IMR-90 (cell line): ENCODE measurements at regions not wholly inside any gene's neighbourhood (a gene's known extent, or its start where the extent isn't known, plus 50 kb on each side); places are given as distances from the start of the nearest gene placed in this dataset.

Source experiments
- ATAC-seq: fragments of 200-7000 bp; cut with Tn5 transposase; 2 replicates; pipeline ENCODE4 v1.9.1; 2020; ENCODE audit warnings: low read depth, mild to moderate bottlenecking, moderate library complexity
- BruUV-seq: library from RNA; stranded (reverse); fragments of 400-500 nt; replicated peaks from 2 replicates; lab custom pipeline; 2021; lab: Mats Ljungman, UMichigan
- CTCF ChIA-PET: fragments of 300-600 bp; formaldehyde crosslinking; extraction: SDS; loops from one replicate; lab custom pipeline; 2021; ENCODE audit warnings: antibody characterized with exemption; lab: Yijun Ruan, JAX
- POLR2A ChIA-PET: fragments of 300-600 bp; sonication (Branson Sonifier 250); formaldehyde crosslinking; loops from one replicate; lab custom pipeline; 2022; ENCODE audit warnings: antibody characterized with exemption; ENCODE audit not compliant: unreplicated experiment; lab: Charles Lee
- DNase-seq: peaks from one replicate; pipeline ENCODE4 v3.0.0; 2013
- H2AFZ ChIP-seq: replicated peaks from 2 replicates; pipeline ENCODE3; 2013; ENCODE audit warnings: low read length, mild to moderate bottlenecking; ENCODE audit not compliant: poor library complexity
- H2AK5ac ChIP-seq: 2 replicates; pipeline ENCODE4 v1.6.1; 2013; ENCODE audit warnings: low read depth, low read length, inconsistent platforms
- H2AK9ac ChIP-seq: replicated peaks from 2 replicates; pipeline ENCODE3; 2013; ENCODE audit warnings: mild to moderate bottlenecking, low read depth, low read length, moderate library complexity; ENCODE audit not compliant: poor library complexity
- H2BK120ac ChIP-seq: 2 replicates; pipeline ENCODE4 v1.6.1; 2013; ENCODE audit warnings: low read depth, low read length, inconsistent platforms
- H2BK15ac ChIP-seq: 3 replicates; pipeline ENCODE4 v1.6.1; 2013; ENCODE audit warnings: low read depth, low read length, inconsistent platforms
- H2BK20ac ChIP-seq: 2 replicates; pipeline ENCODE4 v1.6.1; 2013; ENCODE audit warnings: low read depth, mild to moderate bottlenecking, inconsistent platforms, low read length, moderate library complexity
- H2BK5ac ChIP-seq: 2 replicates; pipeline ENCODE4 v1.6.1; 2013; ENCODE audit warnings: mild to moderate bottlenecking, low read depth, low read length, inconsistent platforms; ENCODE audit not compliant: poor library complexity, severe bottlenecking
- H3K14ac ChIP-seq: replicated peaks from 2 replicates; pipeline ENCODE4 v1.6.1; 2013; ENCODE audit warnings: low read depth, low read length, inconsistent platforms
- H3K18ac ChIP-seq: 2 replicates; pipeline ENCODE4 v1.6.1; 2013; ENCODE audit warnings: low read depth, low read length, control low read depth
- H3K23ac ChIP-seq: 2 replicates; pipeline ENCODE4 v1.6.1; 2013; ENCODE audit warnings: low read depth, low read length, inconsistent platforms
- H3K27ac ChIP-seq: 2 replicates; pipeline ENCODE4 v1.5.1; 2013; ENCODE audit warnings: mild to moderate bottlenecking, control low read depth, low read length; ENCODE audit not compliant: insufficient read depth
- H3K27me3 ChIP-seq: 2 replicates; pipeline ENCODE4 v1.6.1; 2013; ENCODE audit warnings: low read length; ENCODE audit not compliant: control insufficient read depth, insufficient read depth
- H3K36me3 ChIP-seq: 2 replicates; pipeline ENCODE4 v1.6.1; 2013; ENCODE audit warnings: low read length, mixed read lengths; ENCODE audit not compliant: control insufficient read depth, insufficient read depth
- H3K4ac ChIP-seq: 2 replicates; pipeline ENCODE4 v1.6.1; 2013; ENCODE audit warnings: low read depth, low read length, inconsistent platforms
- H3K4me1 ChIP-seq: 2 replicates; pipeline ENCODE4 v1.6.1; 2013; ENCODE audit warnings: low read length, mixed read lengths; ENCODE audit not compliant: control insufficient read depth, insufficient read depth
- H3K4me2 ChIP-seq: 2 replicates; pipeline ENCODE4 v1.6.1; 2013; ENCODE audit warnings: low read depth, mild to moderate bottlenecking, control low read depth, low read length, moderate library complexity
- H3K4me3 ChIP-seq: 2 replicates; pipeline ENCODE4 v1.5.1; 2013; ENCODE audit warnings: low read depth, mild to moderate bottlenecking, control low read depth, low read length, moderate library complexity; ENCODE audit not compliant: insufficient read depth
- H3K56ac ChIP-seq: 2 replicates; pipeline ENCODE4 v1.6.1; 2013; ENCODE audit warnings: low read length, inconsistent platforms; ENCODE audit not compliant: insufficient read depth; ENCODE audit errors: extremely low read depth
- H3K79me1 ChIP-seq, 2 experiments: 2 replicates each; pipeline ENCODE4 v1.6.1; 2013; ENCODE audit warnings: low read length in 2 of 2, inconsistent platforms in 1 of 2, low read depth in 1 of 2
- H3K9ac ChIP-seq: 2 replicates; pipeline ENCODE4 v1.6.1; 2013; ENCODE audit warnings: low read depth, low read length, control low read depth
- H3K9me1 ChIP-seq: 2 replicates; pipeline ENCODE4 v1.6.1; 2013; ENCODE audit warnings: low read length, inconsistent platforms; ENCODE audit not compliant: insufficient read depth
- H3K9me3 ChIP-seq: 2 replicates; pipeline ENCODE4 v1.6.1; 2013; ENCODE audit warnings: low read length; ENCODE audit not compliant: control insufficient read depth, insufficient read depth
- H4K20me1 ChIP-seq: 2 replicates; pipeline ENCODE4 v1.6.1; 2013; ENCODE audit warnings: low read length, inconsistent platforms; ENCODE audit not compliant: insufficient read depth
- H4K5ac ChIP-seq: 2 replicates; pipeline ENCODE4 v1.6.1; 2013; ENCODE audit warnings: mild to moderate bottlenecking, low read depth, low read length, control low read depth
- H4K8ac ChIP-seq, 2 experiments: 2 replicates each; pipeline ENCODE4 v1.6.1; 2013; ENCODE audit warnings: low read depth in 2 of 2, low read length in 2 of 2, control low read depth in 1 of 2, inconsistent platforms in 1 of 2
- H4K91ac ChIP-seq: 2 replicates; pipeline ENCODE4 v1.6.1; 2013; ENCODE audit warnings: low read depth, low read length, inconsistent platforms; ENCODE audit not compliant: insufficient read depth
- CHD1 ChIP-seq: IDR thresholded peaks from 2 replicates; pipeline ENCODE4 v1.6.1; 2012; ENCODE audit warnings: low read depth, low read length, improper control_type of control experiment
- ELK1 ChIP-seq: fragments of 150-350 bp; IDR thresholded peaks from 2 replicates; pipeline ENCODE4 v1.6.1; 2016; ENCODE audit warnings: low read depth, mild to moderate bottlenecking, low read length, moderate library complexity, borderline replicate concordance
- MAZ ChIP-seq: IDR thresholded peaks from 2 replicates; pipeline ENCODE4 v1.6.1; 2012; ENCODE audit warnings: low read depth, mild to moderate bottlenecking, low read length, improper control_type of control experiment, moderate library complexity, borderline replicate concordance
- MXI1 ChIP-seq: IDR thresholded peaks from 2 replicates; pipeline ENCODE4 v1.6.1; 2012; ENCODE audit warnings: low read depth, mild to moderate bottlenecking, low read length, moderate library complexity, borderline replicate concordance
- RAD21 ChIP-seq: IDR thresholded peaks from 2 replicates; pipeline ENCODE4 v1.6.1; 2012; ENCODE audit warnings: low read length, improper control_type of control experiment
- RFX5 ChIP-seq: IDR thresholded peaks from 2 replicates; pipeline ENCODE4 v1.8.0; 2012; ENCODE audit warnings: low read depth, mild to moderate bottlenecking, low read length, moderate library complexity
- SMC3 ChIP-seq: fragments of 150-350 bp; IDR thresholded peaks from 2 replicates; pipeline ENCODE4 v1.6.1; 2016; ENCODE audit warnings: low read depth, mild to moderate bottlenecking, antibody characterized with exemption, low read length, moderate library complexity
- WGBS, 2 experiments: methylation state at CpG; one replicate each; pipeline versions ENCODE4 v1.1.5 to v1.1.7; 2013; ENCODE audit warnings: missing lambda C conversion rate in 2 of 2; ENCODE audit not compliant: insufficient read length in 1 of 2; ENCODE audit errors: extremely low coverage in 2 of 2; 5-methylcytosine and 5-hydroxymethylcytosine counted together
- dilution Hi-C: fragments of 300-500 bp; cut with HindIII; formaldehyde crosslinking; loops from one replicate; pipeline ENCODE4 v1.14.3; 2018; ENCODE audit warnings: low sequenced_read_pairs; ENCODE audit not compliant: unreplicated experiment
- in situ Hi-C: fragments of 300-500 bp; cut with MboI; formaldehyde crosslinking; loops from 3 replicates; pipeline ENCODE4 v1.14.3; 2019; ENCODE audit warnings: low sequenced_read_pairs, inconsistent platforms, mixed read lengths
- intact Hi-C: fragments of 100-400 bp; cut with micrococcal nuclease; formaldehyde crosslinking; loops from 2 replicates; pipeline ENCODE4 v1.10.0; 2022
- TF ChIP-seq, protein P1 (sequence below): conservative IDR thresholded peaks from 2 replicates; pipeline ENCODE4 v1.5.1; 2012; ENCODE audit warnings: mild to moderate bottlenecking, low read depth, low read length, improper control_type of control experiment
- TF ChIP-seq, protein P2 (sequence below): fragments of 150-350 bp; IDR thresholded peaks from 2 replicates; pipeline ENCODE4 v1.6.1; 2017; ENCODE audit warnings: mild to moderate bottlenecking, antibody characterized with exemption, low read length, low read depth

DNA sequence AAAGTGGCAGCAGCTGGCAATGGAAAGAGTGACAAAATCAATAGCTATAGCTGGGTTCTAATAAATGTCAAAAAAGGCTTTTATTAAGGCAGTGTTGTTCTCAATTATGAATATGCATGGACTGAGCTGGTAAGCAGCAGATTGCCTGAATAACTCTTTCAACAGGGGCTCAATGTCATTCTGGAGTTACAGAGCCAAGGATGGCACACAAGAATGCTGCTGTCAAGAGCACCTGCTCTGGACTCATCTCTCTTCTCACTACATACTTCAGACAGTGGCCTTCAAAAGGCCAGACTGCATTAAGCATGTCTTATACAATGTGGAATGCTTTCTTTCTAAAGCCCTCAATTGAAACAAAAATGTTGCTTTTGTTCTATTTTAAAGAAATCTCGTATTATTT, 351.4 kb downstream of the KLHL13 start:
- no peak overlapping the region for H3K18ac ChIP-seq
- H3K79me1 ChIP-seq, result no peaks in the 10 kb centered on the region
- no peak overlapping the region for H3K14ac ChIP-seq
- no CpG with 5 or more reads among the region's 1 CpG for WGBS, 2 experiments
- no peak overlapping the region for H4K91ac ChIP-seq
- H3K4me3 ChIP-seq, result no peak overlapping the region
- H4K5ac ChIP-seq, result no peak overlapping the region
- TF ChIP-seq, protein P1, sequence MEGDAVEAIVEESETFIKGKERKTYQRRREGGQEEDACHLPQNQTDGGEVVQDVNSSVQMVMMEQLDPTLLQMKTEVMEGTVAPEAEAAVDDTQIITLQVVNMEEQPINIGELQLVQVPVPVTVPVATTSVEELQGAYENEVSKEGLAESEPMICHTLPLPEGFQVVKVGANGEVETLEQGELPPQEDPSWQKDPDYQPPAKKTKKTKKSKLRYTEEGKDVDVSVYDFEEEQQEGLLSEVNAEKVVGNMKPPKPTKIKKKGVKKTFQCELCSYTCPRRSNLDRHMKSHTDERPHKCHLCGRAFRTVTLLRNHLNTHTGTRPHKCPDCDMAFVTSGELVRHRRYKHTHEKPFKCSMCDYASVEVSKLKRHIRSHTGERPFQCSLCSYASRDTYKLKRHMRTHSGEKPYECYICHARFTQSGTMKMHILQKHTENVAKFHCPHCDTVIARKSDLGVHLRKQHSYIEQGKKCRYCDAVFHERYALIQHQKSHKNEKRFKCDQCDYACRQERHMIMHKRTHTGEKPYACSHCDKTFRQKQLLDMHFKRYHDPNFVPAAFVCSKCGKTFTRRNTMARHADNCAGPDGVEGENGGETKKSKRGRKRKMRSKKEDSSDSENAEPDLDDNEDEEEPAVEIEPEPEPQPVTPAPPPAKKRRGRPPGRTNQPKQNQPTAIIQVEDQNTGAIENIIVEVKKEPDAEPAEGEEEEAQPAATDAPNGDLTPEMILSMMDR, result no peak
- TF ChIP-seq, protein P2, sequence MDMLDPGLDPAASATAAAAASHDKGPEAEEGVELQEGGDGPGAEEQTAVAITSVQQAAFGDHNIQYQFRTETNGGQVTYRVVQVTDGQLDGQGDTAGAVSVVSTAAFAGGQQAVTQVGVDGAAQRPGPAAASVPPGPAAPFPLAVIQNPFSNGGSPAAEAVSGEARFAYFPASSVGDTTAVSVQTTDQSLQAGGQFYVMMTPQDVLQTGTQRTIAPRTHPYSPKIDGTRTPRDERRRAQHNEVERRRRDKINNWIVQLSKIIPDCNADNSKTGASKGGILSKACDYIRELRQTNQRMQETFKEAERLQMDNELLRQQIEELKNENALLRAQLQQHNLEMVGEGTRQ, result no peak
- no peak for TF ChIP-seq SMC3
- no peak for TF ChIP-seq RFX5
- no peak for TF ChIP-seq RAD21
- TF ChIP-seq ELK1, result no peak
- no peak for TF ChIP-seq MAZ
- no peak for TF ChIP-seq MXI1
- TF ChIP-seq CHD1, result no peak
- H2BK20ac ChIP-seq, result no peak overlapping the region
- dilution Hi-C loops, result no loop called here
- H4K20me1 ChIP-seq, result no peaks in the 10 kb centered on the region
- DNase-seq, result no peak
- H3K9me3 ChIP-seq, result no peaks in the 10 kb centered on the region
- no peak overlapping the region for H3K56ac ChIP-seq
- H3K9ac ChIP-seq, result no peak overlapping the region
- H3K23ac ChIP-seq, result no peak overlapping the region
- H3K4me1 ChIP-seq, result no peaks in the 10 kb centered on the region
- CTCF ChIA-PET, result no interaction called here
- no peak overlapping the region for H4K8ac ChIP-seq
- no peak overlapping the region for H2AK9ac ChIP-seq
- H3K27me3 ChIP-seq, result no peaks in the 10 kb centered on the region
- no peak overlapping the region for H3K4me2 ChIP-seq
- no TSS peak for BruUV-seq
- POLR2A ChIA-PET, result no interaction called here
- H2BK120ac ChIP-seq, result no peak overlapping the region
- no peak overlapping the region for H3K4ac ChIP-seq
- no peak overlapping the region for H2BK15ac ChIP-seq
- no peak overlapping the region for H3K27ac ChIP-seq
- no peaks in the 10 kb centered on the region for H3K36me3 ChIP-seq
- in situ Hi-C loops, result no loop called here
- no peak for ATAC-seq
- H2BK5ac ChIP-seq, result no peak overlapping the region
- H2AFZ ChIP-seq, result no peak overlapping the region
- intact Hi-C loops, result no loop called here
- H2AK5ac ChIP-seq, result no peak overlapping the region
- H3K9me1 ChIP-seq, result no peaks in the 10 kb centered on the region
